GM19351 (cell line): ENCODE measurements at regions not wholly inside any gene's neighbourhood (a gene's known extent, or its start where the extent isn't known, plus 50 kb on each side); places are given as distances from the start of the nearest gene placed in this dataset.
"Not testable (repeated sequence)": the region's sequence is repeated elsewhere in the genome, so short reads cannot be mapped to it uniquely, and the experiment has no call there.

Source experiments
- ATAC-seq: cut with Tn5 transposase; IDR thresholded peaks from one replicate; pipeline ENCODE4 v1.9.1; 2021; ENCODE audit warnings: mild to moderate bottlenecking, moderate library complexity; ENCODE audit not compliant: unreplicated experiment

- ATAC-seq: no peak
Observed at GRCh38 chr7:113176836-113177235, 58.5 kb upstream of the SMIM30 start.

- not testable (repeated sequence) for ATAC-seq
Observed at GRCh38 chr7:113176180-113176579, 57.8 kb upstream of the SMIM30 start.

GRCh38 chr7:113175525-113176104 lies 57.3 kb upstream of the SMIM30 start:
- no peak for ATAC-seq

GRCh38 chr7:113172726-113173125 lies 54.4 kb upstream of the SMIM30 start:
- no peak for ATAC-seq

GRCh38 chr7:113170591-113170990 lies 52.2 kb upstream of the SMIM30 start:
- ATAC-seq: no peak
